ENCODE measurements at regions not wholly inside any gene's neighbourhood (a gene's known extent, or its start where the extent isn't known, plus 50 kb on each side); places are given as distances from the start of the nearest gene placed in this dataset.

DNA sequence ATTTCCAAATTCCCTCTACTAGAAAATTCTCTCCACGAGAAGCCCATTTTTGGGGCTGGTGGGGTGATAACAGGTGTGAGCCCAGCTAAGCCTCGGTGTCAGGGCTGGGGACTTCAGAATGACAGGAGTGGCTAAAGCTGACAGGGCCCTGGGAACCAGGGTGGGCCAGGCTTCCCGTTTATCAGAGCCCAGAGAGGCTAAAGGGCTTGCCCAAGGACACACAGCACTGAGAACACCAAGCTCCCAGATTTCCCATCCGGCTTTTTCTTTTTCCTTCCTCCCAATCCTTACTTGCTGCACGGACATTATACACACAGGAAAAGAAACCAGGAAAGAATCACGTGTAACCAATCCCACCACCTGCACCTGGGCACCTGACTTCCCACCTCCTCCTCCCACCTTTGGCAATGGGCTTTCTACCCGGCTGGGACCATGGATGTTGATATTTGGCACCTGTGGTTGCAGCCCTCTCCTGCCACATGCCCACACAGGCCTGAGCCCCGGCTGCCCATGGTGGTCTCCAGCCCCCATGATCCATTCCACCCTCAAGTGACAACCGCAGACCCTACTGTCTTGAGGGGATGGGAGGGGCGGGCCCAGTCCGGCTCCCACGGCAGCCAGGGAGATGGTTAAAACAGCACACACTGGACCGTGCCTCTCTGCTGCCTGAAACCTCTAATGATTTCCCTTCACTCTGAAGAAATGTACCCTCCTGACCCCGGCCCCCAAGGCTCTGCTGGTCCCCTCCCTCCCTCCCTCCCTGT, 78.9 kb downstream of the ENGASE start:
- DNase-seq (ENCODE audit: low read depth): no peak

DNA sequence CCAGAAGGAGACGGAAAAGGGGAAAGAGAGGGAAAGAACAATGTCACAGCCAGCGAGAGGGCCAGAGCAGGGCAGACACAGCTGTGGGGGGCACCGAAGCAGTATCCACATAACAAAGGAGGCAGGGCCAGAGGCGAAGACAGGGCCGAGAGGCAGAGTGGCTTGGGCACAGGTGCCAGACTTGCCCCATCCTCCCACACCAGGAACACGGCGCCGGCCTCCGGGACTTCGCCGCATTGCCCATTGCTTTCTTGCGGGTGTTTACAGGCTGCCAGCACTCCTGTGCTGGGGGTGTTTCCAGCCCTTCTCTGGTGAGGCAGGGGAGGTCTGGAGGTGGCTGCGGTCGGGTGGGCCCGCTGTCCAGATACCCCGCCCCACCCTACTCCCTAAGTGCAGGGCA, 78.0 kb downstream of the ENGASE start:
- no peak for DNase-seq (ENCODE audit: low read depth)

DNA sequence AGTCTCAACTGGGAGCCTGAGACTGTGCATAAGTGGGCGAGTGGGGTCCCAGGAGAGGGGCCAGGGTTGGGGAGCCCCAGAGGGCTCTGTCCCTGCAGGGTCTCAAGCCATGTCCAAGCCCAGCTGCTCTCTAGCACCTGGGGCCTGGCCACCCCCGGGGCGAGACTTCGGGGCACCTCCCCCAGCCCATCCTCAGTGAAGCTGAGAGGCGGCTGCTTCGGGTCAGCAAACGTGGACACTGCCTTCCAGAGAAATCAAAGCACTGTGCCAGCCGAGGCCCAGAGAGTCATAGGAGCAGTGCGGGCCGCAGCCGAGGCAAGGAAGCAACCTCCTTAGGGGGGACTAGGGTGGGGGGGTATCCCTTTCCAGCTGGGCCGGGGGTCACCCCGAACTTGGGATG, 77.5 kb downstream of the ENGASE start:
- no peak for DNase-seq (ENCODE audit: low read depth)

DNA sequence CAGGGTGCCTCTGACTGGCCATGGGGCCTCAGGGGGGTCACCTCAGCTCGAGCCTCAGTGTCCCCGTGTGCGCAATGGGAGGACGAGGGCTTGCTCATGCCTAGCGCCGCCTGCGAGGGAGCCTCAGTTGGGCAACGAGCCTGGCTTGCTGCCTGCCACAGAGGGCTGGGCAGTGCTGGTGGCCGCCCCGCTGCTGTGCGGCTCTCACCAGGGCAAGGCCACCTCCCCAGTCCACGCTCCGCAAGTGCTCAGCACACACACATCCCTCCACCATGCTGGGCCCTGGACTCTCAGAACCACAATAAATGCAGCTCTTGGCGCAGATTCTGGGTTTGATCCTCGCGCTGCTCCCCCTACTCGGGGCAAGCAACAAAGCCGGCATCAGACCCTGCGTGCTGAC, 76.2 kb downstream of the ENGASE start:
- DNase-seq (ENCODE audit: low read depth): no peak

DNA sequence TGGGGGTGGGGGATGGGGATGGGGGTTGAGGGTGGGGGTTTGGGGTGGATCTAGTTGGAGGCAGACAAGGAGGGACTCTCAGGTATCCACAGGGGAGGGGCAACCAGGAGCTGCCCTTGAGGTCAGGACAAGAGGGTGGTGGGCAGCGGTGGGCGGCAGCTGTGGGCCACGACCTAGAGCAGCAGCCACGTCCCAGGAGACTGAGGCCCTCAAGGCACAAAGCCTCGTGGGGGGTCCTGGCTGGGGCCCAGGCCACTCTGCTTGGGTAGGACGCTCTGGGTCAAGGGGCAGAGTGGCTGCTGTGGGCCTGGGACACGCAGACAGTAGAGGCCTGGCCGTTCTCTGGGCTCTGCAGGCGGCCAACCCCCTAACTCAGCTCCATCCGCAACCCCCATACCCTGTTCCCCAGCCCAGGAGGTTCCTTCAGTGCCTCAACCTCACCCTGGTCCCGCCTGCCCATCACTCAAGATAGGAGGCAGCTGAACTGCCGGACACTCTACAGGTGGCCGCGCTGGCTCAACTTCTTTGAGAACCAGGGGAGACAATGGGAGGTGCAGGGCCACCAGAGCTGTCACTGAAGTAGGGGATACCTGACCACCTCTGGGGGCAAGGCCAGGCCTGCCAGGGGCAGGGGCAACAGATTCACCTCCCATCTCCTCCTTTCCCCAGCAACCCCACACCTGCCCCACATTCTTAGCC, 75.6 kb downstream of the ENGASE start:
- no peak for DNase-seq (ENCODE audit: low read depth)

DNA sequence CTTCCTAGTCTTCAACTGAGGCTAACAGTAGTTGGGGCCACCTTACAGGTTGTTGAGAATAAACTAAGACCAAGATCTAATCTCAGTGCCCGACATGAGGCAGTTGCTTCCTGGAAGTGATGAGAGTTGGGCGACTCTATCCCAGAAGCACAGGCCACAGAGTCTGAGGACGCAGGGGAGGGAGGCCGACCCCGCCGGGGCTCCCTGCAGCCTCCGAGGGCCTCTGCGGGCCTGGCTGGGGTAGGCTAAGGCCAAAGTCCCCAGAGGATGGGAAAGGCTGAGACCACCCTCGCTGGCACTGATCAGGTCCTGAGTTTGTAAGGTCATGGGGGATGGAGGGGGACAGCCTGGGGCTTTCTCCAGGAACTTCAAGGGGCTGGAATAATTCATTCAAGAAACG, 74.0 kb downstream of the ENGASE start:
- DNase-seq (ENCODE audit: low read depth): no peak

DNA sequence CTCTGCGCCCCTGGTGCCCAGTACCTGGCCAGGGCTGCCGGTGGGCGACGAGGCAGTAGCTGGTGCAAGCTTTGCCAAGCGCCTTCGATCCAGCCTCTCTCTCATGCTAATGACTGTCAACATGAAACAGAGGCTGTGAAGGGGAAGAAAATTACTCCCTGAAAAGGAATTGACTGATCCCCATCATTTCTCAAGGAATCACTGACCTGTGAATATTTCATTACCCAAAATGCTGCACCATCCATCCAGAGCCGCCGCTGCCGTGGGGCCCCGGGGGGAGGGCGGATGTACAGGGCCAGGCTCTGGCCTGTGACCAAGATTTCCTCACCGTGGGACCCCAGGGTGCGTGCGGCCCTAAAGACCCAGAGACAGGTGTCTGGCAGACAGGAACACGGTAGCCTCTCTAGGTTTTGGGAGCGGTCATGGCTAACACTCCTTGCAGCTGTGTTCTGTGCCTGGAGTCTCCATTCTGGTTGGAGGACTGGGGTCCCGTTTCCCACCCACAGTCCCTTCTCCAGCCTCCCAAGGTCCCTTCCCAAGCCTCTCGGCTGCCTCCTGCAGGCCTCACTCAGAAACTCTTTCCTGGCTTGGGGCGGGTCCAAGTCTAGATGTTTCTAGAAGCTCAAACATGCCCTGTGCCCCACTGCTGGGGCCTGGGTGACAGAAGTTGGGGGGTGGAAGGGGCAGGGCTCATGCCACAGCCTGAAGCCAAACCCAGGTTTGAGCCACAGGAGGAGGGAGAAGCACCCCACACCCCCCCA, 73.3 kb downstream of the ENGASE start:
- no peak for DNase-seq (ENCODE audit: low read depth)

DNA sequence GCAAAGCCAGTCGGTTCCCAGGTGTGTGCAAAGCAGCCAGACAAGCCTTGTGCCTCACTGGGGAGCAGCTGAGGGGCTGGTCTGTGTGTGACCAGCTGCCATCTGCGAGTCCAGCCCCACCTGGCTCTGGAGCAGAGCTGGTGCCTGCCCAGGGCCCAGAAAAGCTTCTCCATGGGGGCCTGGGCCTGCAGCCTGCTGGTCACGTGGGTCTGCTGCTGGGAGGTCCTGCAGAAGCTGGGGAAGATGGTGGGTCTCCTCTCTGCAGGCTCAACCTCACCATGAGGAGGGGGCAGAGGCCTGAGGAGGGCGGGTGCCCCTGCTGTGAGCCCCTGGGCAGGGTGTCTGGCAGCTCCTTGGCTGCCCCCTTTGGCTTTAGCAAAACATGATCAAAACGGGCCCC, 71.9 kb downstream of the ENGASE start:
- no peak for DNase-seq (ENCODE audit: low read depth)

DNA sequence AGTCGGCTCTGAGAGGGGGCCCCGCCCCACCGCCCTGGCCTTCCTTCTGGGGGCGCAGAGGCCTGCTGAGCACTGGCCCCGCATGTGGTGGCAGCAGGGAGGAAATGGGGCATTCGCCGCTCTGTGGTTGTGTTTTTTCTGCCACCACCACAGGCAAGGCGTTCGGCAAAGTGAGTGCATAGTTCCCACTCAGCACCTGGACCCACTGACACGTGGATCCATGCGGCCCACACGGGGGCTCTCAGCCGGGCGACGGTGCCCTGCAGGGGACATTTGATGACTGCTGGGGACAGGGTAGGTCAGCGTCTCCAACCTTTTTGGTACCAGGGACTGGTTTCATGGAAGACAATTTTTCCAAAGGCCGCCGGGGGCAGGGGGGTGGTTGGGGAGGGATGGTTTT, 70.9 kb downstream of the ENGASE start:
- no peak for DNase-seq (ENCODE audit: low read depth)

DNA sequence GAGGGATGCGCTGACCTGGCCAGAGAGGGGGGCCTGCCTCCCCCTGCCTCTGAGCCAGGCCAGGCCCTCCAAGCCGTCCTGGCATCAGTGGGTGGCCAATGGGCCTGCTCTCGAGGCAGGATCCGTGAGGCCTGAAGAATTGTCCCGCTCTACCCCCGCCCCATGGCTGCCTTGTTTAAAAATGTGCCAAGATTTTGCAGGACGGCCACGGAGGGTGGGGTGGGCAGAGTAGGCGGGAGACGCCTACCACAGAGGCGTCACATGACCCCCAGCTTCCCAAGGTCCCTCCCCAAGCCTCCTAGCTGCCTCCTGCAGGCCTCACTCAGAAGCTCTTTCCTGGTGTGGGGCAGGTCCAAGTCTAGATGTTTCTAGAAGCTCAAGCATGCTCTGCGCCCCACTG, 69.5 kb downstream of the ENGASE start:
- DNase-seq (ENCODE audit: low read depth): no peak

DNA sequence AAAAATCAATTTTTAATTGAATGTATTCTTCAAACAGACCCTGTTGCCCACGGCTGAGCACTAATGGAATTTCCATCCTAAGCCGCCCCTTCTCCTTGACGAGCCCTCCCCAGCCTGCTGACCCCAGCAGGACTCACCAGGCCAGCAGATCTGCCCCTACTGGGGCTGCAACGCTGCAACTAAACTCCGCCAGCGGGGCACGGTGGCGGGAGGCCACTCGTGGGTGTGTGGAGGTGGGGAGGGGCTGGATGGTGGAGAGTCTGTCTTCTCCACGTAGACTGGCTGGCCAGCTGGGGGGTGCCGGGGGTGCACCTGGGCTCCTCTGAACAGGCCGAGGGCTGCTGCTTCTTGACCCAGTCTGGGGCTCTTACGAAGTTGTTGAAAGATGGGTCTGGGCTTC, 67.8 kb downstream of the ENGASE start:
- DNase-seq (ENCODE audit: low read depth): no peak

DNA sequence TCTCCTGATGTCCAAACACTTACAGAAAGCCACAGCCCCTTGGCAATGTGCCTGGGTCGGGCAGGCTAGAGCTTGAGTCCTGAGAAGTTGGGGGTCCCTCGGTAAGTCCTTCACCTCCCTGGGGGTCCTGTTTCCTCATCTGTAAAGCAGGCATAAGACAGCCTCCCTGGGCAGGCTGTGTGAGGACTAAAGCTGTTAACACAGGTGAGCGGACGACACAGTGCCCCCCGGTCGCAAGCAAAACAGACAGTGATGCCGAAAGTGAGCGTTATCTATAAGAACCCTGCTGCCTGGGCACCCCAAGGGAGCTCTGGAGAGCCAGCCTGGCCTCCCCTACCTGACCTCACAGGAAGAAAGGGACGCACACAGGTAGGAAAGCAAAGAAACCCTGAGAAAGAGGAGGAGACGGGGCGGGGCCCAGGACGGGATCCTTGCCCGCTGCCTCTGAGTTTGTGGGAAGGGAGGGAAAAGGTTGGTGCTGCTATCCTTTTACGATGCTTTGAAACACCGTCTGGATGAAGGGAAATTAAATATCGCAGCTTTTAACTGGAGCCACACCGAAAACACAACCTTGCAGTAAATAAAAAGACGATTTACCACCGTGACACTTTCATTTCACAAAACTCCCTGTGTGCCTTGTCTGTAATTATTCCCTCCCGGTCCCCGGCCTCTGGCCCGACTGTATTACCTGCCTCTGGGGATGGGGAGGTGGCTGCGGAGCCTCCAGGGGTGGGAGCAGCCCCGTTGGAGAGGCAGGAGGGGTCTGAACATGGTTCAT, 67.1 kb downstream of the ENGASE start:
- DNase-seq (ENCODE audit: low read depth): no peak

DNA sequence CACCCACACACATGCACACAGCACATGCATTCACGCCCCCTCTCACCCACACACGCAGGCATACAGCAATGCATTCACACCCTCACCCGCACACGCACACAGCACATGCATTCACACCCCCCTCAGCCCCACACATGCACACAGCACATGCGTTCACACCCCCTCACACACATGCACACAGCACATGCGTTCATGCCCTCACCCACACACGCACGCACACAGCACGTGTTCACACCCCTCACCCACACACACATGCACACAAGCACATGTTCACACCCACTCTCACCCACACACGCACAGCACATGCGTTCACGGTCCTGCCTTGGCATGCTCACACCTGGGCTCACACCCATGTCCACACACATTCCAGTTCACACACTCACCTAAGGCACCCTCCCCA, 64.2 kb downstream of the ENGASE start:
- DNase-seq (ENCODE audit: low read depth): no peak

DNA sequence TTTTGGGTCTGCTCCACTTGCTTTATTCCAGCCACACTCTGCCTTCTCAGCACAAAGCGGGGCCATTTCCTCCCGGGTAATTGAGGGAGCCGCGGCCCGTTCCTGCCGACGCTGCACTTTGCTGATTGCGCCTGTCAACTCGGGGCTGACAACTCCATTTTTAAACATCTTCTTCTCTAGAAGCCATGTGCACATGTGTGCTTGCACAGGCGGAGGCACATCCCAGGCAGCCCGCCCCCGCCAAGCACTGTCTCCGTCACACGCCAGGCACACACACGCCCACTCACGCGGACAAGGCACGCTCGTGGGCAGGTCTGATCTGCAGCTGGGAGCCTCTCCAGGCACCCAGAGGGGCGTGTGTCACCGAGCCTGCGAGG, 63.2 kb downstream of the ENGASE start:
- DNase-seq (ENCODE audit: low read depth): no peak

DNA sequence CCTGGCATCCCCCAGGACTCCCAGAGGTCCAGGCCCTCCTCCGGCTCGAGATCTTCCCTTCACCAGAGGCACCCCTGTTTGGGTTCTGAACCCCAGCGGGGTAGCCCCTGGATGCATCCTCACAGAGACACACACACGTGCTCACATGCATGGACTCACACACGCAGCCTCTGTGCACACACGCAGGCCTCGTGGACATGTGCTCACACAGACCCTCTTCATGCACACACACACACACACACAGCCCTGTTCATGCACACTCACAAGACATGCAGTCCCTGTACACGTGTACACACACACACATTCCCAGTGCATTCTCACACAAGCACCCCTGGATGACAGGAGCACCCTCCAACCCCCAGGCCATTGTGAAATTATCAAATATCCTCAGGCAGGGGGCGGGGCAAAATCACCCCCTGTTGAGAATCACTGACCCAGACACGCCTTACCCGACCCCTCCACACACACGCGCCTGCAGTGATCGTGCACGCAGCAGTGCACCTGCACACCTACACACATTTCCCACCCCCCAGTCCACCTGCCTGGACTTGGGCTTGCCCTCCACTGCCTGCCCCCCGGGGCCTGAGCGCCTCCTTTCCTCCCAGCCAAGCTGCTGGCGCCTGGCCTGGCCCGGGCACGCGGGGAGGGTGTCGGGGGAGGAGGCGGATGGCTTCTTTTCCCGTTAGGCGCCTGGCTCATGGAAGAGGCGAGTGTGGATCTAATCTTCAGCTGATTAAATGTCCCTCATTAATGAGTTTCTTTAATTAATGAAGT, 62.6 kb downstream of the ENGASE start:
- no peak for DNase-seq (ENCODE audit: low read depth)

DNA sequence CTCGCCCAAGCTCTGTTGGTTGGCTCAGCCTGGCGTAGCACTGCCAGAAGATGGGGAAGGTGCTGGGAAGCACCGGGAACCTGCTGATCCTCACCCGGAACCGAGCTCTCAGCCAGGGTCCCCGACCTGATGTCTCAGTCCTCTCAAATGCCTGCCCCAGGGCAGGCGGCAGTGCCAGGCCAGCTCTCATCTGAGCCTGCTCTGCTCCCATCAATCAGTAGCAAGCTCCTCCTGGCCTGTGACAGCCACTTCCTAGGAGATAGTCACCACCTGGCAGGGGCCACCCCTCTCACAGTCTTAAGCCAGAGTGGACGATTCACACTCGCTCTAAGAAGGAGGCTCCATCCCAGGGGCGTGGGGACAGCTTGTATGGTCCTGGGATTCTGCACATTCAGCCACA, 62.0 kb downstream of the ENGASE start:
- DNase-seq (ENCODE audit: low read depth): no peak

Measured in activated T-helper 9 cell treated with anti-CD3 and anti-CD28 coated beads, Interleukin-2, amount 50 U/mL, for 16 hours (primary cell).